PFSK-1 (cell line): ENCODE measurements at regions not wholly inside any gene's neighbourhood (a gene's known extent, or its start where the extent isn't known, plus 50 kb on each side); places are given as distances from the start of the nearest gene placed in this dataset.

Experiments
- POLR2AphosphoS5 ChIP-seq: IDR thresholded peaks from 2 replicates; pipeline ENCODE4 v1.6.1; 2012; ENCODE audit warnings: low read depth, mild to moderate bottlenecking, control low read depth, low read length, moderate library complexity
- REST ChIP-seq, 2 experiments: IDR thresholded peaks; 2 replicates each; pipeline versions ENCODE4 v1.6.1 to v1.8.0; 2011 to 2012; ENCODE audit warnings: low read depth in 2 of 2, low read length in 2 of 2, control low read depth in 1 of 2, inconsistent platforms in 1 of 2, mild to moderate bottlenecking in 1 of 2, moderate library complexity in 1 of 2; ENCODE audit not compliant: insufficient read depth in 1 of 2
- SIN3A ChIP-seq: IDR thresholded peaks from 2 replicates; pipeline ENCODE4 v1.6.1; 2012; ENCODE audit warnings: mild to moderate bottlenecking, low read length, moderate library complexity, borderline replicate concordance; ENCODE audit not compliant: insufficient read depth
- TAF1 ChIP-seq: IDR thresholded peaks from 2 replicates; pipeline ENCODE4 v1.6.1; 2012; ENCODE audit warnings: low read length, control low read depth, borderline replicate concordance; ENCODE audit not compliant: insufficient read depth

- TF ChIP-seq SIN3A: no peak
- TF ChIP-seq TAF1: no peak
- no peak for TF ChIP-seq POLR2AphosphoS5
- no peak for TF ChIP-seq REST (IDR thresholded peaks at IDR 0.05; ENCODE audit: insufficient read depth in 1 of 2, low read depth in 2 of 2, low read length in 2 of 2)
These were observed 73.8 kb upstream of the FAM98A start for GRCh38 chr2:33672896-33673295.
